GM08714 (cell line): ENCODE measurements at regions not wholly inside any gene's neighbourhood (a gene's known extent, or its start where the extent isn't known, plus 50 kb on each side); places are given as distances from the start of the nearest gene placed in this dataset.

ENCODE experiments used
- H3K4me3 ChIP-seq: fragments of 200-500 bp; sonication (Bioruptor generic); 2 replicates; pipeline ENCODE4 v1.5.1; 2014; ENCODE audit warnings: mild to moderate bottlenecking, low read length, inconsistent platforms
- ZNF274 ChIP-seq: IDR thresholded peaks from 2 replicates; pipeline ENCODE4 v1.6.1; 2012; ENCODE audit warnings: mild to moderate bottlenecking, low read depth, low read length

DNA sequence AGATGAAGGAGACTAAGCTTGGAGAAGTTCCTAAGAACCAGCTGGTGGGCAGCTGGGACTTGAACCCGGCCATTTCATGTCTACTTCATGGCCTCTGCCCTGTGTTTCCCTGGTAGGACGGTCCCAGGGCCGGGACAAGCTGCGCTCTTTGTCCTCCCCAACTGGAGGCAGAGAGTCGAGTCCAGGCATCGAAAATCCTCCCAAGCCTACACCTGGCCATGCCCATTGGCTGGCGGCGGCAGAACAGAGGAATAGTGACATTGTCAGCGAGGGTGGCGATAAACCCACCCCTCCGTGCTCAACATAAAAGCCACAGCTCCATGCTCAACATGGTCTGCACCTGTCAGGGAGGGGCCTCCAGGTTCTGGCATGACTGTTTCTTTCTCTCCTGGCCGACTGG, 77.7 kb downstream of the RBFOX3 start:
- TF ChIP-seq ZNF274 = no peak

DNA sequence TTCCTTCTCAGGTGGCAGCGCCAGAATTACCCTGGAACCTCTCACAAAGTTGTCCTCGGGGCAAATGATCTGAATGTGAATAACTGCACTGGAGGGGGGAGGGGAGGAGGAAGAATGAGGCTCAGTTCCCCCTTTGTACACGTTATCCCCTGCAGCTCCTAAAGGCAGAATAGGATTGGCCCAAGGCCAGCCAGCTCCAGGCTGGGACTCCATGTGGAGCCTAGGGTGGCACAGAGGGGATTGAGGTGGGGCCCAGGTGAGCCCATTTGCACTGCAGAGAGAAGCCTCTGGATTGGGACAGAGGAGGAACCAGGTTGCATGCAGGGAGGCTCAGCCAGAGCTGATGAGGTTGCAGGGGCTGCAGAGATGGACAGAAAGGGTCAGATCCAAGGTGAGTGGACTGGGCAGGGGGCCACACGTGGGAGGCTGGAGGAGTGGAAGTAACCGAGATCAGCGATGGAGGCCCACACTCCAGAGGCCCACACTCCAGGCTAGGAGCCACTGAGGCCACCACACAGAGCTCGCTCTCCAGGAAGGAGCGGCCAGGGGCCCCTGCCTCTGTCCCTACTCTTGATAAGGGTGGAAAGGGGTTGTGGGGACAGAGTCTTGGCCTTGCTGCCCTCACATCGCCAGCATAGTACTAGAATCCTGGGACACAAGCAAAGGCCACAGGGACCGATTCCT, 78.6 kb downstream of the RBFOX3 start:
- no peak for TF ChIP-seq ZNF274
- H3K4me3 ChIP-seq = no peak overlapping the region

More for the DNA sequence above, 77.7 kb downstream of the RBFOX3 start:
- no peak overlapping the region for H3K4me3 ChIP-seq

DNA sequence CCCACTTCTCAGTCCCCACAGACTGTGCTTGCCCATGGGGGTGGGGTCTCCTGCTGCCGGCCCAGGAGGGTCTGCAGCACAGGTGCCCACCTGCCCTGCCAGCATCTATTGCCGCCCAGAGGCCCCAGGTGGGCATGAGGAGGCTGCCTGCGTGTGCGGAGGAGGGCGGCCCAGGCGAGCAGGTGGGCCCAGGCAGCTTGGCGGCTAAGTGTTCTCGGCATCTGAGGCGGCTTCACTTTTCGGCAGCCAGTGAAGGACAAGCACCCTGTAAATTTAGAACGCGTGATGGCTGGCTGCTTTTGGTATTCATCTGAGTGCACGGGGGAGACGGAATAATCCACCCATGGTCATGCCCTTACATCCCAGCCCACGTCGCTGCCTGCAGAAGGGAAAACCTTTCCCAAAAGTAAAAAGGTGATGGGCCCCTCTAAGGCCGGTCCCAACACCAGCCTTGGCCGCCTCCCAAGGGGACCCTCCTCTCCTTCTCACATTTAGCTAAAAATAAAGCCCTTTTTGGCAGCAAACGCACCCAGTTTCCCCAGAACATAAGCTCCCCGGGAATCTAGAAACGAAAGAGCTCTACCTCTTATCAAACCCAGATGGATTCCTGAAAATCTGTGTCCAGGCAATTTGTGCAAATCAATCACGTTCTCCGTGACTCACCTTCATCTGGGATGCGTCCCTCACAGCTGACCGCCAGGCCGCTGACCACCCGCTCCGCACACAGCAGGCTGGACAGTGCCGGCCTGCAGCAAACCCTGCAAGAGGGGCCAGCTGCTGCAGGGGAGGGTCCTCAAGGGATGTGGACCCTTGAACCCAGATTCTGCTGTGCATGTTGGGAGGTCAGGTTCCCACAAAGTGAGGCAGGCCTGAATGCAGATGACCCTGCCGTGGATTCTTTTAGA, 79.4 kb downstream of the RBFOX3 start:
- no peak for TF ChIP-seq ZNF274
- no peak overlapping the region for H3K4me3 ChIP-seq

DNA sequence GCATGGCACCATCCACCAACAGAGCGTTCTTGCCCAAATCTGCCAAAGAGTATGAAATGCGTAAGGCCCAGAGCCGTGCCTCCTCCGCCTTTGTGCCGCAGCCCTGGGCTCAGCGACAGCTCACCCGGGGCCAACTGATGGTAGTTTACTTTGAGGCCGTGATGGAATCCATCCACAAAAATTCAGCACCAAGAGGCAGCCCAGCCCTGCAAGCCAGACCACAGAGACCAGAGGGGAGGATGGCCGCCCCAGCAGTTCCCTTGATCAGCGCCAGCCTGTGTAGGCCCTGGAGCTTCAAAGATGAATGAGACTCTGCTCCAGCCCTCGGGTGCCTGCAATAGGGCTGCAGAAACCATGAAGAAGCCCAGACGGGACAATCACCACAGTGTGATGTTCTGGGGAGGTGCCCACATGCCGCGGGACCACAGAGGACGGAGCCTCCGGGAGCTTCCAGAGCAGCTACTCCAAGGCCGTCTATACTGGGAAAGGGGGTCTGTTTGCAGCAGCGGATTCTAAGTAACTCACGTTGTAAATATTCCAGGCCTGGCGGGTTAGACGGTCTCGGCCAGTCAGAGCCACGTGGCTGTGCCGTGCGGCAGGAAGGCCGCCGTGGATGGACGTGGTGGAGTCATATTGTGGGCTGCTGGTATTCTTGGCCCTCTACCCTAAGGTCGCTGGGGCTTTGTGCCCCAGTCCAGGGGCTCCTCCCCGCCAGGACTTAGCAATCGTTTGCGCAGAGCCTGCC, 80.3 kb downstream of the RBFOX3 start:
- no peak overlapping the region for H3K4me3 ChIP-seq
- no peak for TF ChIP-seq ZNF274

DNA sequence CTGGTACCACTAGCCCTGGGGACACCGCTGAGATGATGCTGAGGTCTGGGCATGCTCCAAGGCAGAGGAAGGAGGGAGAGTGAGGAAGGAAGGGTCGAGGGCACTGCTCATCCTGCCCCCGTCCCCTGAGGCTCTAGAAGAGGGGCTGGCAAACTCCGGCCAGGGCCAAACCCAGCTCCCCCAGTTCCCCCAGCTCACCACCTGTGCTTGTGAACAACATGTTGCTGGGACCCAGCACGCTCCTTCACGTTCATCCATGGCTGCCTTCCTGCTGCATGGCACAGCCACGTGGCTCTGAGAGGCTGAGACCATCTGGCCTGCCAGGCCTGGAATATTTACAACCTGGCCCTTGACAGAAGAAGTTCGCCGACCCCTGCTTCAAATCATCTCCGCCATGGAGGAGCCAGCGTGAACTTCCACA, 81.2 kb downstream of the RBFOX3 start:
- no peak overlapping the region for H3K4me3 ChIP-seq
- TF ChIP-seq ZNF274 = no peak

DNA sequence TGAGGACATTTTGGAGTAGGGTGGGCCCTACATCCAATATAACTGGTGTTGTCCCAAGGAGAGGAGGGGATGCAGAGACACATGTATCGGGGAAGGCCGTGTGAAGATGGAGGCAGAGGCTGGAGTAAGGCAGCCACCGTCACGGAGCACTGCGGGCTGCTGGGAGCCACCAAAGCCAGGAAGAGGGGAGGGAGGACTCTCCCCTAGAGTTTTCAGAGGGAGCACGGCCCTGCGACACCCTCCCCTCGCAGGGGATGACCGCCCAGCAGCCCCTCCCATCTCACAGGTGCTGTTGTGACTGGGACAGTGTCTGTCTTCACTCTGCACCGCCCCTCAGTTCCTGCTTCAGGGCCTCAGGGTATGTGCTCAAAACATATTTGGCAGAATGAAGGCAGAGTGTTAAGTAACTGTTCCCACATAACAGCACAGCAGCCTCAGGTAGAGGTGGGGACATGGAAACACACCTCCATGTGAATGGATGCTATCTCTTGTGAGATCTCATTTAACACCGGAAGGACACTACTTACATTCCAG, 82.2 kb downstream of the RBFOX3 start:
- no peak for TF ChIP-seq ZNF274
- H3K4me3 ChIP-seq = no peak overlapping the region

DNA sequence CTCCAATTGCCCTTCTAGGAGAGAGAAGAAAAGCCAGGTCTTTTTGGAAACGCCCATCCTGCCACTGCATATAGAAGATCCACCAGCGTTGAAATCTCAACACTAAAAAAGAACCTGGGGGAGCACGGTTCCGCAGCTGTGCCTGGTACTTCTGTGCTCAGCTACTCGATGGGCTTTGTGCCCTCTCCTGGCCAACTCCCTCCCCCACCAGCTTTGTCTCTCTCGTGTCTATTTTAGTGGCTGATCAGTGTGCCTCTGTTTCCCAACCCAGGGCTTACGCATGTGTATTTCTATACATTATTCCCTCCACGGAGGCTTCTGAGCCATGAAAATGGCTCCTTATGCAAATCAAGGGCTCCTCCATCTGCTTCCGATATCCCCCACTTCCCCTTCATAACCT, 83.5 kb downstream of the RBFOX3 start:
- no peak for TF ChIP-seq ZNF274
- no peak overlapping the region for H3K4me3 ChIP-seq

DNA sequence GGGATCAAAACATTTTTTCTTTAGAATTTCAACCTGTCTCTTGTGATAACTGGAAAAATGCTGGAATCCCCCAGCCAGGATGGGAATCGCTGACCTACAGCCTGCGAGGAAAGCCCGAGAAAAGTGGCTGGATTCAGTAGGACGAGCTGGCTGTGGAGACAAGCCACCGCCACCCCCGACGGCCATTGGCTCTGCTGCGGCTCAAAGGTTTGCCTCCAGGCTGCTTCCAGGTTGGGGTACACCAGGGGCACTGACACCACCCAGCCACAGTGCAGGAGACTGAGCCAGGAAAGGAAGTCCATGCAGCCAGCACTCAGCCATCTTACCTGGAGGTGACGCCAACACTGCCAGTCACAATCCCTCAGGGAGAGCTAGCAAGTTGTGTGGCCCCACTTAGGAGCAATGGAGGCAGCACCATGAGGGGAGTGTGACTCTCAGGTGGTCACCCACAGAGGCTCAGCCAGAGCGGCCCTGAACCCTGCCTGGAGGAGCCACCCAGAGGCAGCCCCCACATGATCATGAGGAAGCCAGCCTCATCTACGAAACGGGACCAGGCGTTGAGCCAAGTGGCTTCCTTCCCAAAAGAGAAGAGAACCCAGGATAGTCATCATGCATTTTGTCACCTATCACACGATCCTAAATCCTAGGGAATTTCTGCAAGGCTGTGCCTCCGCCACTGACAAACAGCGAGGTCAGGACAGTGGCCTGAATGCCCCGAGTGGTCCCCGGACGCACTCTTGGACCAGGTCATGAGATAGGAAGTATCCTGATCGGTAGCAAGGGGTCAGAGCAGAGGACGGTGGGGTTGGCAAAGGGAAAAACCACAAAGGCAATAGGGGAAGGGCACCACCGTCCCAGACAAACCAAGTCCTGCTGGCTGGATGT, 84.8 kb downstream of the RBFOX3 start:
- TF ChIP-seq ZNF274 = no peak
- H3K4me3 ChIP-seq = no peak overlapping the region

DNA sequence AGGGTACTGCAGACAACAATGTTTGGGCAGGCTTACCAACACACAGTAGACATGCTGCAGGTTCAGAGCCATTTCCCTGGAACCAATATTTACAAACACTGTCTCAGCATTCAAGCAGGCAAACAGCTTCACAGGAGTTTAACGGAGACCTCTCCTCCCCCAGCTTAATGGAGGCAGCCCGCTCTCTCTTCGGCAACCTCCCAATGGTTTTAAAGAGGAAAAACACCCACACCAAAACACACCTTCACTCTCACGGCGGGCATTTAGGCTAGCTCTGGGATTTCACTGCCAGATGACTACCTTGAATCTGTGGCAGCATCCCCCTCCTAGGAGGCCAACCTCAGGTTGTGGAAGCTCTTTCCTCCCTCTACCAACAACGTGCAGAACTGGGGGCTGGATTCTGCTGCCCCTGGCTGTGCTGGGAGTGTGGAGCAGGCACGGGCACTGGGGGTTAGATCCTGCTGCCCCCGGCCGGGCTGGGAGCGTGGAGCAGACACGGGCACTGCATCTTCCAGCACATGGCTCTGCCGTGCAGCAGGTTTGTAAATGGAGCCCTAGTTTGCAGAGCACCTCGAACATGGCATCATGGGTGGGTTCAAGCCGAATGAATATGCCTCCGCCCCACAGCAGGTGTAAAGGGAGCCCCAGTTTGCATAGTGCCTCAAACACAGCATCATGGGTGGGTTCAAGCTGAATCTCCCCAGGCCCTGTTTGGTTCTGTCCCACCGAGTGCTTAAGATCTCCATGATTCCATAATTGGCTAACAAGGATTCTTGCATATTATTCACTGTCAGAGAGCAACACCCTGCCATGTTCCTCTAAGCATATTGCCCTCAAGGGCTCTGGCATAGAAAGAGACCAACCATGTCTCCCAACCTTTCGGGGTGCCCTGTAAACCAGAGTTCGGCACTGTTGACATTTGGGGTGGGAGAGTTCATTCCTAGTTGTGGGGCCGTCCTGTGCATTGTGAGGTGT, 86.4 kb downstream of the RBFOX3 start:
- H3K4me3 ChIP-seq = no peak overlapping the region
- TF ChIP-seq ZNF274 = no peak

DNA sequence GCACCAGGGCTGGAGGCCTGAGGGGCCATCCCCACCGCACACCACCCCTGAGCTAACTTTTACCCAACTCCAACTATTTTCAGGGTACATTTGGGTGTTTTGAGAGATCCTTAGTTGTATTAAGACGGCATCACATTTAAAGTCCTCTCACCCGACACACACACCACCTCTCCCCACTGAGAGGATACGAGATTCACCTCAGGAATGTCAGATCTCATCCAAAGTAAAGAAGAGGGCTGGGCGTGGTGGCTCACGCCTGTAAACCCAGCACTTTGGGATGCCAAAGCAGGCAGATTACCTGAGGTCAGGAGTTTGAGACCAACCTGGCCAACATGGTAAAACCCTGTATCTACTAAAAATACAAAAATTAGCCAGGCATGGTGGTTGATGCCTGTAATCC, 88.4 kb downstream of the RBFOX3 start:
- no peak for TF ChIP-seq ZNF274
- no peak overlapping the region for H3K4me3 ChIP-seq

DNA sequence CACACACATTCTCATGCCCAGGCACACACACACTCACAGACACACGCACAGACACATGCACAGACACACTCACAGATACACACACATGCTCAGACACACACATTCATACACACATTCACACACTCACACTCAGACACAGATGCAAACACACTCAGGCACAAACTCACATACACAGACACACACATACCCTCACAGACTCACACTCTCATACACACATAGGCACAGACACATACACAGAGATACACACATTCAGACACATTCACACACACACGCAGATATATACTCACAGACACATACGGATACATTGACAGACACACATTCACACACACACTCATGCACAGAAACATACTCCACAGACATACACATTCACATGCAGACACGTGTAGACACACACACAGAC, 89.6 kb downstream of the RBFOX3 start:
- TF ChIP-seq ZNF274 = no peak
- no peak overlapping the region for H3K4me3 ChIP-seq
